ENCODE measurements at regions not wholly inside any gene's neighbourhood (a gene's known extent, or its start where the extent isn't known, plus 50 kb on each side); places are given as distances from the start of the nearest gene placed in this dataset.

DNA sequence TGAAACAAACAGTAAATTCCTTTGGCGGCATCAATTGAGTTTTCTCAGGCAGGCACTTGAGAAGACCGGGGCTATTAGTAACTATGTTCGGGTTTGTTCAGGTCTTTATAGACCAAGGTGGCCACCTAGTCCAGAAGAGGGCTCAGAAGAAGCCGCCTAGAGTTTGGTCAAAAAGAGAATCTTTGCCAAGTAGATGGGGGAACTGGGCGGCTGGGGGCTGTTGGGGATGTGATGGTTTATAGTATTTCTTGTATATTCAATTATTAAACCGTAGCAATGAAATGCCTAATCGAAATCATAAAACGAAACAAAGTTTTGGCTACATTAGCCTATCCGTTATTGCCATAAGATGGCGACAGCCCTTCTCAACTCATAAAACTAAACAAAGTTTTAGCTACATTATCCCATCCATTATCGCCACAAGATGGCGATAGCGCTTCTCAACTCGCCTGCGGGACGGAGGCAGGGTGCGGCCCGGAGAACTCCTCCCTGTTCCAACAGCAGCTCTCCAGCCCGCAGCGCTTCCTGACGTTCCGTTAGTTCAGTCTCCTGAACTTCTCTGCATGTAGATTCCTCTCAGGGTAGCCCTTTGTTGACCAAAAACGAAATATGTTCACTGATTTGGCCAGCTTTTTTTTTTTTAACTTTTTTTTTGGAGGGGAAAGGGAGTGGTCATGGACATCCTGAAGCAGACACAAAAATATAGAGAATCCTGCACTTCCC is 120.5 kb upstream of the PRSS16 start:
- TF ChIP-seq POLR2A (IDR thresholded peaks at IDR 0.05), result no peak
- TF ChIP-seq, protein P1, sequence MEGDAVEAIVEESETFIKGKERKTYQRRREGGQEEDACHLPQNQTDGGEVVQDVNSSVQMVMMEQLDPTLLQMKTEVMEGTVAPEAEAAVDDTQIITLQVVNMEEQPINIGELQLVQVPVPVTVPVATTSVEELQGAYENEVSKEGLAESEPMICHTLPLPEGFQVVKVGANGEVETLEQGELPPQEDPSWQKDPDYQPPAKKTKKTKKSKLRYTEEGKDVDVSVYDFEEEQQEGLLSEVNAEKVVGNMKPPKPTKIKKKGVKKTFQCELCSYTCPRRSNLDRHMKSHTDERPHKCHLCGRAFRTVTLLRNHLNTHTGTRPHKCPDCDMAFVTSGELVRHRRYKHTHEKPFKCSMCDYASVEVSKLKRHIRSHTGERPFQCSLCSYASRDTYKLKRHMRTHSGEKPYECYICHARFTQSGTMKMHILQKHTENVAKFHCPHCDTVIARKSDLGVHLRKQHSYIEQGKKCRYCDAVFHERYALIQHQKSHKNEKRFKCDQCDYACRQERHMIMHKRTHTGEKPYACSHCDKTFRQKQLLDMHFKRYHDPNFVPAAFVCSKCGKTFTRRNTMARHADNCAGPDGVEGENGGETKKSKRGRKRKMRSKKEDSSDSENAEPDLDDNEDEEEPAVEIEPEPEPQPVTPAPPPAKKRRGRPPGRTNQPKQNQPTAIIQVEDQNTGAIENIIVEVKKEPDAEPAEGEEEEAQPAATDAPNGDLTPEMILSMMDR (IDR thresholded peaks at IDR 0.05), result peak in 1 of 3 donors; percentile 40
